ENCODE measurements at regions not wholly inside any gene's neighbourhood (a gene's known extent, or its start where the extent isn't known, plus 50 kb on each side); places are given as distances from the start of the nearest gene placed in this dataset.

GRCh38 chr4:137283737-137284136 lies 248.6 kb downstream of the PCDH18 start:
- Histone ChIP-seq H3K9ac (ENCODE audit: insufficient read depth, low read length, poor library complexity, severe bottlenecking) (no peak overlapping the region), H3K4me3 (replicated peaks in 1 of 3; ENCODE audit: low read depth in 2 of 3, low read length in 3 of 3) (no peak overlapping the region), H3K4me1 (ENCODE audit: control insufficient read depth in 1 of 2, insufficient read depth in 2 of 2, low read length in 2 of 2) (no peaks in the 10 kb centered on the region), H3K27ac (ENCODE audit: low read depth in 1 of 2, low read length in 2 of 2) (no peak overlapping the region), H3K9me3 (replicated peaks in 1 of 2; ENCODE audit: control insufficient read depth in 1 of 2, insufficient read depth in 1 of 2, low read length in 2 of 2) (no peaks in the 10 kb centered on the region), H4K20me1 (ENCODE audit: insufficient read depth, low read length) (no peaks in the 10 kb centered on the region), H3K79me2 (ENCODE audit: insufficient read depth, low read length) (no peaks in the 10 kb centered on the region), H3K4me2 (replicated peaks; ENCODE audit: extremely low read depth, low read length, poor library complexity, severe bottlenecking) (no peak overlapping the region), H3K27me3 (ENCODE audit: control insufficient read depth in 2 of 2, insufficient read depth in 2 of 2, low read length in 2 of 2) (no peaks in the 10 kb centered on the region), H2AFZ (ENCODE audit: insufficient read depth, low read depth, low read length, poor library complexity, severe bottlenecking) (no peak overlapping the region), H3K36me3 (replicated peaks in 1 of 2; ENCODE audit: control insufficient read depth in 1 of 2, insufficient read depth in 2 of 2, low read length in 2 of 2) (no peaks in the 10 kb centered on the region)
- Mint-ChIP-seq H3K27ac (no peak overlapping the region), H3K4me1 (no peaks in the 10 kb centered on the region), H3K9me3 (peaks cover 0 to 3% (median 0%) of the 10 kb centered on the region in 7 donors), H3K36me3 (no peaks in the 10 kb centered on the region), H3K4me3 (no peak overlapping the region), H3K27me3 (ENCODE audit: low read depth in 3 of 3) (no peaks in the 10 kb centered on the region)
- intact Hi-C loops (cut with micrococcal nuclease): no loop called here
- no peak for TF ChIP-seq CTCF (IDR thresholded peaks at IDR 0.05)
- no peak for DNase-seq

DNA sequence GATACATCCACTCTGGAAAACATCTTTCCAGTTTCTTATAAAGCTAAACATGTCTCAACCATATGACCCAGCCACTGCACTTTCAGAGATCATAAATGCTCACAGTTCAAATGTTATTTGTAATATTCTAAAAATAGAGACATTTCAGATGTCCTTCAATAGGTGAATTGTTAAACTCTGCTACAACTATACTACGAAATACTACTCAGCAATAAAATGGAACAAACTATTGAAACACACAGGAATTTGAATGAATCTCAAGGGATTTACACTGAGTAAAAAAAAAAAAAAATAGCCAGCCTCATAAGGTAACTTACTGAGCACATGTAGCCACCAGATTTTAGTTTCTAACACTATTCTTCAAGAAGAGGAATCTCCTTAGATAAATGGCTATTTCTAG lies 253.9 kb downstream of the PCDH18 start:
- no peaks in the 10 kb centered on the region for H3K9me3 ChIP-seq (replicated peaks in 1 of 2; ENCODE audit: control insufficient read depth in 1 of 2, insufficient read depth in 1 of 2, low read length in 2 of 2)
- DNase-seq: no peak
- H3K79me2 ChIP-seq (ENCODE audit: insufficient read depth, low read length): no peaks in the 10 kb centered on the region
- Mint-ChIP-seq H3K4me1 (no peaks in the 10 kb centered on the region), H3K27ac (no peak overlapping the region), H3K27me3 (ENCODE audit: low read depth in 3 of 3) (no peaks in the 10 kb centered on the region), H3K9me3 (no peaks in the 10 kb centered on the region), H3K4me3 (no peak overlapping the region), H3K36me3 (no peaks in the 10 kb centered on the region)
- no peak for TF ChIP-seq CTCF (IDR thresholded peaks at IDR 0.05)
- no peaks in the 10 kb centered on the region for H3K36me3 ChIP-seq (replicated peaks in 1 of 2; ENCODE audit: control insufficient read depth in 1 of 2, insufficient read depth in 2 of 2, low read length in 2 of 2)
- no peak overlapping the region for H3K27ac ChIP-seq (ENCODE audit: low read depth in 1 of 2, low read length in 2 of 2)
- WGBS (ENCODE audit: insufficient coverage): no CpG with 5 or more reads among the region's 1 CpG
- H3K4me2 ChIP-seq (replicated peaks; ENCODE audit: extremely low read depth, low read length, poor library complexity, severe bottlenecking): no peak overlapping the region
- no peaks in the 10 kb centered on the region for H4K20me1 ChIP-seq (ENCODE audit: insufficient read depth, low read length)
- H3K4me1 ChIP-seq (ENCODE audit: control insufficient read depth in 1 of 2, insufficient read depth in 2 of 2, low read length in 2 of 2): no peaks in the 10 kb centered on the region
- no peak overlapping the region for H3K9ac ChIP-seq (ENCODE audit: insufficient read depth, low read length, poor library complexity, severe bottlenecking)
- no peaks in the 10 kb centered on the region for H3K27me3 ChIP-seq (ENCODE audit: control insufficient read depth in 2 of 2, insufficient read depth in 2 of 2, low read length in 2 of 2)
- no peak overlapping the region for H3K4me3 ChIP-seq (replicated peaks in 1 of 3; ENCODE audit: low read depth in 2 of 3, low read length in 3 of 3)
- no peak overlapping the region for H2AFZ ChIP-seq (ENCODE audit: insufficient read depth, low read depth, low read length, poor library complexity, severe bottlenecking)
- intact Hi-C loops (cut with micrococcal nuclease): no loop called here
